HepG2 (cell line): ENCODE measurements at regions not wholly inside any gene's neighbourhood (a gene's known extent, or its start where the extent isn't known, plus 50 kb on each side); places are given as distances from the start of the nearest gene placed in this dataset.

Source experiments
- CENPT ChIP-seq: sonication (generic); formaldehyde crosslinking; IDR thresholded peaks from 2 replicates; pipeline ENCODE4 v1.8.0; 2022; ENCODE audit warnings: low read depth, mild to moderate bottlenecking, moderate library complexity, missing genetic modification reagents
- FOXK1 ChIP-seq: sonication (generic); formaldehyde crosslinking; IDR thresholded peaks from 2 replicates; pipeline ENCODE4 v1.4.0; 2020; ENCODE audit warnings: low read depth, missing genetic modification reagents, borderline replicate concordance
- GTF3A ChIP-seq: sonication (generic); formaldehyde crosslinking; conservative IDR thresholded peaks from 2 replicates; pipeline ENCODE4 v1.4.0; 2020; ENCODE audit warnings: mild to moderate bottlenecking, missing genetic modification reagents
- HMGA1 ChIP-seq: sonication (generic); formaldehyde crosslinking; conservative IDR thresholded peaks from 2 replicates; pipeline ENCODE4 v1.4.0; 2020; ENCODE audit warnings: missing genetic modification reagents
- HOXA3 ChIP-seq: sonication (generic); formaldehyde crosslinking; IDR thresholded peaks from 2 replicates; pipeline ENCODE4 v1.5.0; 2020; ENCODE audit warnings: missing genetic modification reagents
- JUNB ChIP-seq: sonication (generic); formaldehyde crosslinking; IDR thresholded peaks from 2 replicates; pipeline ENCODE4 v1.8.0; 2022; ENCODE audit warnings: missing genetic modification reagents, mild to moderate bottlenecking, borderline replicate concordance
- MIER2 ChIP-seq: IDR thresholded peaks from 2 replicates; pipeline ENCODE4 v1.6.1; 2016; ENCODE audit warnings: missing biosample characterization, missing genetic modification reagents
- MXI1 ChIP-seq: IDR thresholded peaks from 3 replicates; pipeline ENCODE4 v1.6.1; 2012; ENCODE audit warnings: low read depth, low read length, inconsistent platforms, borderline replicate concordance
- NCOA1 ChIP-seq: sonication (generic); formaldehyde crosslinking; IDR thresholded peaks from 2 replicates; pipeline ENCODE4 v1.9.0; 2021; ENCODE audit warnings: missing genetic modification reagents
- NFIC ChIP-seq: IDR thresholded peaks from 2 replicates; pipeline ENCODE4 v1.6.1; 2012; ENCODE audit warnings: mild to moderate bottlenecking, low read length, inconsistent platforms
- SP140L ChIP-seq: sonication (generic); formaldehyde crosslinking; IDR thresholded peaks from 2 replicates; pipeline ENCODE4 v1.4.0; 2020; ENCODE audit warnings: missing genetic modification reagents, borderline replicate concordance
- TEAD2 ChIP-seq: sonication (generic); formaldehyde crosslinking; IDR thresholded peaks from 2 replicates; pipeline ENCODE4 v1.9.0; 2021; ENCODE audit warnings: missing genetic modification reagents
- ZFYVE20 ChIP-seq: sonication (generic); formaldehyde crosslinking; IDR thresholded peaks from 2 replicates; pipeline ENCODE4 v1.8.0; 2023; ENCODE audit warnings: low read depth, mild to moderate bottlenecking, moderate library complexity, missing genetic modification reagents, borderline replicate concordance
- ZNF10 ChIP-seq: sonication (generic); formaldehyde crosslinking; IDR thresholded peaks from 2 replicates; pipeline ENCODE4 v1.4.0; 2020; ENCODE audit warnings: mild to moderate bottlenecking, low read depth, missing genetic modification reagents, borderline replicate concordance
- ZNF138 ChIP-seq: sonication (generic); formaldehyde crosslinking; IDR thresholded peaks from 2 replicates; pipeline ENCODE4 v1.5.0; 2020; ENCODE audit warnings: mild to moderate bottlenecking, low read depth, missing genetic modification reagents
- ZNF17 ChIP-seq: sonication (generic); formaldehyde crosslinking; IDR thresholded peaks from 2 replicates; pipeline ENCODE4 v1.5.0; 2020; ENCODE audit warnings: mild to moderate bottlenecking, missing genetic modification reagents
- ZNF251 ChIP-seq: sonication (generic); formaldehyde crosslinking; IDR thresholded peaks from 2 replicates; pipeline ENCODE4 v1.9.0; 2021; ENCODE audit warnings: mild to moderate bottlenecking, missing genetic modification reagents
- ZNF317 ChIP-seq: sonication (generic); formaldehyde crosslinking; IDR thresholded peaks from 2 replicates; pipeline ENCODE4 v1.5.0; 2020; ENCODE audit warnings: mild to moderate bottlenecking, missing genetic modification reagents
- ZNF496 ChIP-seq: sonication (generic); formaldehyde crosslinking; IDR thresholded peaks from 2 replicates; pipeline ENCODE4 v1.8.1; 2023; ENCODE audit warnings: mild to moderate bottlenecking, moderate library complexity, missing genetic modification reagents; ENCODE audit not compliant: insufficient replicate concordance
- ZNF550 ChIP-seq: sonication (generic); formaldehyde crosslinking; IDR thresholded peaks from 2 replicates; pipeline ENCODE4 v1.4.0; 2020; ENCODE audit warnings: mild to moderate bottlenecking, missing genetic modification reagents, borderline replicate concordance
- ZNF724P ChIP-seq: sonication (generic); formaldehyde crosslinking; IDR thresholded peaks from 2 replicates; pipeline ENCODE4 v1.8.0; 2022; ENCODE audit warnings: missing genetic modification reagents, borderline replicate concordance
- ZNF776 ChIP-seq: sonication (generic); formaldehyde crosslinking; IDR thresholded peaks from 2 replicates; pipeline ENCODE4 v1.4.0; 2020; ENCODE audit warnings: mild to moderate bottlenecking, missing genetic modification reagents
- ZNF816 ChIP-seq: sonication (generic); formaldehyde crosslinking; IDR thresholded peaks from 2 replicates; pipeline ENCODE4 v1.8.0; 2022; ENCODE audit warnings: missing genetic modification reagents, mild to moderate bottlenecking, borderline replicate concordance
- TF ChIP-seq, protein P1 (sequence below): sonication (generic); formaldehyde crosslinking; IDR thresholded peaks from 2 replicates; pipeline ENCODE4 v1.4.0; 2020; ENCODE audit warnings: missing genetic modification reagents, borderline replicate concordance
- TF ChIP-seq, protein P2 (sequence below): IDR thresholded peaks from 2 replicates; pipeline ENCODE4 v1.6.1; 2016
- TF ChIP-seq, protein P3 (sequence below): sonication (generic); formaldehyde crosslinking; IDR thresholded peaks from 2 replicates; pipeline ENCODE4 v1.5.0; 2020; ENCODE audit warnings: mild to moderate bottlenecking, missing genetic modification reagents
- TF ChIP-seq, protein P4 (sequence below): fragments of 450-650 bp; IDR thresholded peaks from 2 replicates; pipeline ENCODE4 v1.6.1; 2017

DNA sequence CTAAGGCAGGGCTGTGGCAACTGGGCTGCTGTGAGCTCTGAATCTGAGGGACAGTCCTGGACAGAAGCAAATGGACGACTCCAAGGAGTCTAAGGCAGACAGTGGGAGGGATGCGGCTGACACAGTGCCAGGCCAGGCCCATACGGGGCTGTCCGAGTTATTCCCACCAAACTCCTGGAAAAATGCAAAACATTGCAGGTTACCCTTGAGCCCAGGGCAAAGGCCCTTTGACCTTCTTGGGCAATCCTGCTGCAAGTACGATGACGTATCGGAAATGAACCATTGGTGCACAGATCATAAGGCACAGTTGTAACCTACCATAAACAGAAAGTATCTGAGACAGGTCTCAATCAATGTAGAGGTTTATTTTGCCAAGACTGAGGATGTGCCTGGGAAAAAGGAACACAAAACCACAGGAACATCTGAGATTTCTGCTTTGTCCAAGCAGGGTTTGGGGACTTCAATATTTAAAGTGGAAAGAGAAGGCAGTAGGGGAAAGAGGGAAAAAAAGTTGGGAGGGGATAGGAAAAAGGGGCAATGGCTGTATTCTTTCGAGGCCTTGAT lies 118.9 kb downstream of the DACT2 start (continued):
- TF ChIP-seq, protein P1, sequence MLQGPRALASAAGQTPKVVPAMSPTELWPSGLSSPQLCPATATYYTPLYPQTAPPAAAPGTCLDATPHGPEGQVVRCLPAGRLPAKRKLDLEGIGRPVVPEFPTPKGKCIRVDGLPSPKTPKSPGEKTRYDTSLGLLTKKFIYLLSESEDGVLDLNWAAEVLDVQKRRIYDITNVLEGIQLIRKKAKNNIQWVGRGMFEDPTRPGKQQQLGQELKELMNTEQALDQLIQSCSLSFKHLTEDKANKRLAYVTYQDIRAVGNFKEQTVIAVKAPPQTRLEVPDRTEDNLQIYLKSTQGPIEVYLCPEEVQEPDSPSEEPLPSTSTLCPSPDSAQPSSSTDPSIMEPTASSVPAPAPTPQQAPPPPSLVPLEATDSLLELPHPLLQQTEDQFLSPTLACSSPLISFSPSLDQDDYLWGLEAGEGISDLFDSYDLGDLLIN (CRISPR knock-in tag) = no peak
- TF ChIP-seq MXI1 (0 out of 3 replicates have a peak, but pooled peaks have one; percentile 27), SP140L (no peak), FOXK1 (no peak; the same call in 1 of the 2 replicates), NCOA1 (CRISPR knock-in tag) (no peak), HOXA3 (peak; percentile 88), ZNF816 (CRISPR knock-in tag) (peak; percentile 26; the same call in 1 of the 2 replicates), MIER2 (CRISPR knock-in tag) (peak; percentile 16; the same call in 1 of the 2 replicates), HMGA1 (no peak), ZNF317 (peak; percentile 83; the same call in 1 of the 2 replicates), ZNF776 (CRISPR knock-in tag) (no peak), ZNF138 (no peak), ZFYVE20 (CRISPR knock-in tag) (no peak), ZNF724P (CRISPR knock-in tag) (no peak), ZNF496 (CRISPR knock-in tag) (no peak), ZNF251 (CRISPR knock-in tag) (no peak), CENPT (CRISPR knock-in tag) (no peak), GTF3A (CRISPR knock-in tag) (no peak), JUNB (CRISPR knock-in tag) (no peak), ZNF550 (CRISPR knock-in tag) (no peak), ZNF10 (CRISPR knock-in tag) (no peak), TEAD2 (no peak), NFIC (0 out of 2 replicates have a peak, but pooled peaks have one; percentile 49), ZNF17 (CRISPR knock-in tag) (no peak)
- TF ChIP-seq, protein P2, sequence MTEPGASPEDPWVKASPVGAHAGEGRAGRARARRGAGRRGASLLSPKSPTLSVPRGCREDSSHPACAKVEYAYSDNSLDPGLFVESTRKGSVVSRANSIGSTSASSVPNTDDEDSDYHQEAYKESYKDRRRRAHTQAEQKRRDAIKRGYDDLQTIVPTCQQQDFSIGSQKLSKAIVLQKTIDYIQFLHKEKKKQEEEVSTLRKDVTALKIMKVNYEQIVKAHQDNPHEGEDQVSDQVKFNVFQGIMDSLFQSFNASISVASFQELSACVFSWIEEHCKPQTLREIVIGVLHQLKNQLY = 0 out of 2 replicates have a peak, but pooled peaks have one; percentile 71
- TF ChIP-seq, protein P3, sequence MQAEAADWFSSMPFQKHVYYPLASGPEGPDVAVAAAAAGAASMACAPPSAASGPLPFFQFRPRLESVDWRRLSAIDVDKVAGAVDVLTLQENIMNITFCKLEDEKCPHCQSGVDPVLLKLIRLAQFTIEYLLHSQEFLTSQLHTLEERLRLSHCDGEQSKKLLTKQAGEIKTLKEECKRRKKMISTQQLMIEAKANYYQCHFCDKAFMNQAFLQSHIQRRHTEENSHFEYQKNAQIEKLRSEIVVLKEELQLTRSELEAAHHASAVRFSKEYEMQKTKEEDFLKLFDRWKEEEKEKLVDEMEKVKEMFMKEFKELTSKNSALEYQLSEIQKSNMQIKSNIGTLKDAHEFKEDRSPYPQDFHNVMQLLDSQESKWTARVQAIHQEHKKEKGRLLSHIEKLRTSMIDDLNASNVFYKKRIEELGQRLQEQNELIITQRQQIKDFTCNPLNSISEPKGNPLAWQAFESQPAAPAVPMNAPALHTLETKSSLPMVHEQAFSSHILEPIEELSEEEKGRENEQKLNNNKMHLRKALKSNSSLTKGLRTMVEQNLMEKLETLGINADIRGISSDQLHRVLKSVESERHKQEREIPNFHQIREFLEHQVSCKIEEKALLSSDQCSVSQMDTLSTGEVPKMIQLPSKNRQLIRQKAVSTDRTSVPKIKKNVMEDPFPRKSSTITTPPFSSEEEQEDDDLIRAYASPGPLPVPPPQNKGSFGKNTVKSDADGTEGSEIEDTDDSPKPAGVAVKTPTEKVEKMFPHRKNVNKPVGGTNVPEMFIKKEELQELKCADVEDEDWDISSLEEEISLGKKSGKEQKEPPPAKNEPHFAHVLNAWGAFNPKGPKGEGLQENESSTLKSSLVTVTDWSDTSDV (CRISPR knock-in tag) = no peak
- TF ChIP-seq, protein P4, sequence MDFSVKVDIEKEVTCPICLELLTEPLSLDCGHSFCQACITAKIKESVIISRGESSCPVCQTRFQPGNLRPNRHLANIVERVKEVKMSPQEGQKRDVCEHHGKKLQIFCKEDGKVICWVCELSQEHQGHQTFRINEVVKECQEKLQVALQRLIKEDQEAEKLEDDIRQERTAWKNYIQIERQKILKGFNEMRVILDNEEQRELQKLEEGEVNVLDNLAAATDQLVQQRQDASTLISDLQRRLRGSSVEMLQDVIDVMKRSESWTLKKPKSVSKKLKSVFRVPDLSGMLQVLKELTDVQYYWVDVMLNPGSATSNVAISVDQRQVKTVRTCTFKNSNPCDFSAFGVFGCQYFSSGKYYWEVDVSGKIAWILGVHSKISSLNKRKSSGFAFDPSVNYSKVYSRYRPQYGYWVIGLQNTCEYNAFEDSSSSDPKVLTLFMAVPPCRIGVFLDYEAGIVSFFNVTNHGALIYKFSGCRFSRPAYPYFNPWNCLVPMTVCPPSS = no peak
